Upper lobe of left lung (tissue), 4 donors: ENCODE measurements at regions not wholly inside any gene's neighbourhood (a gene's known extent, or its start where the extent isn't known, plus 50 kb on each side); places are given as distances from the start of the nearest gene placed in this dataset.

ENCODE experiments used
- EP300 ChIP-seq, 4 donors: sonication (generic); formaldehyde crosslinking; IDR thresholded peaks; one replicate each; pipeline ENCODE4 v1.5.1; 2017; ENCODE audit warnings: antibody characterized with exemption in 4 of 4, control low read depth in 2 of 4
- POLR2A ChIP-seq, 4 donors: fragments of 450-650 bp; IDR thresholded peaks; one replicate each; pipeline ENCODE4 v1.5.1; 2016 to 2017; ENCODE audit warnings: antibody characterized with exemption in 4 of 4, mild to moderate bottlenecking in 2 of 4
- POLR2AphosphoS5 ChIP-seq, 2 donors: sonication (generic); formaldehyde crosslinking; IDR thresholded peaks; one replicate each; pipeline ENCODE4 v1.5.1; 2017; ENCODE audit warnings: antibody characterized with exemption in 2 of 2
- TF ChIP-seq, protein P1 (sequence below), 6 experiments: fragments of 450-650 bp in 4 of 6; fragments of 200-600 bp in 2 of 6; sonication (generic) in 2 of 6; IDR thresholded peaks; one replicate each; pipeline ENCODE4 v1.5.1; 2016 to 2019; ENCODE audit warnings: antibody characterized with exemption in 6 of 6

DNA sequence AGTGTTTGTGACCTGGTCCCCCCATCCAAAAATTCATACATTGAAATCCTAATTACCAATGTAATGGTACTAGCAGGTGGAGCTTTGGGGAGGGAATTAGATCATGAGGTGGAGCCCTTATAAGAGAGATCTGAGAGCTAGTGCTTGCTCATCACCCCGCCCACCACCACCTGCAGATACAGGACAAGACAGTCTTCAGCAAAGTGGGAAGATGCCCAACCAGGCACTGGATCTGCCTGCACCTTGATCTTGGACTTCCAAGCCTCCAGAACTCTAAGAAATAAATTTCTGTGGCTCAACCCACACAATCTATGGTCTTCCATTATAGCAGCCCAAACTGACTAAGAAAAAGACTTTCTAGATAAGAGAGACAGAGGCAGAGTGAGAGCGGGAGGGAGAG lies 343.4 kb downstream of the LRRIQ3 start:
- TF ChIP-seq, protein P1, sequence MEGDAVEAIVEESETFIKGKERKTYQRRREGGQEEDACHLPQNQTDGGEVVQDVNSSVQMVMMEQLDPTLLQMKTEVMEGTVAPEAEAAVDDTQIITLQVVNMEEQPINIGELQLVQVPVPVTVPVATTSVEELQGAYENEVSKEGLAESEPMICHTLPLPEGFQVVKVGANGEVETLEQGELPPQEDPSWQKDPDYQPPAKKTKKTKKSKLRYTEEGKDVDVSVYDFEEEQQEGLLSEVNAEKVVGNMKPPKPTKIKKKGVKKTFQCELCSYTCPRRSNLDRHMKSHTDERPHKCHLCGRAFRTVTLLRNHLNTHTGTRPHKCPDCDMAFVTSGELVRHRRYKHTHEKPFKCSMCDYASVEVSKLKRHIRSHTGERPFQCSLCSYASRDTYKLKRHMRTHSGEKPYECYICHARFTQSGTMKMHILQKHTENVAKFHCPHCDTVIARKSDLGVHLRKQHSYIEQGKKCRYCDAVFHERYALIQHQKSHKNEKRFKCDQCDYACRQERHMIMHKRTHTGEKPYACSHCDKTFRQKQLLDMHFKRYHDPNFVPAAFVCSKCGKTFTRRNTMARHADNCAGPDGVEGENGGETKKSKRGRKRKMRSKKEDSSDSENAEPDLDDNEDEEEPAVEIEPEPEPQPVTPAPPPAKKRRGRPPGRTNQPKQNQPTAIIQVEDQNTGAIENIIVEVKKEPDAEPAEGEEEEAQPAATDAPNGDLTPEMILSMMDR (IDR thresholded peaks at IDR 0.05), result no peak
- TF ChIP-seq POLR2A (IDR thresholded peaks at IDR 0.05) (no peak), EP300 (IDR thresholded peaks at IDR 0.05) (no peak), POLR2AphosphoS5 (IDR thresholded peaks at IDR 0.05) (no peak)
